Gastrocnemius medialis (tissue), 4 donors: ENCODE measurements at regions not wholly inside any gene's neighbourhood (a gene's known extent, or its start where the extent isn't known, plus 50 kb on each side); places are given as distances from the start of the nearest gene placed in this dataset.

Source experiments
- ATAC-seq, 2 donors: fragments of 150-250 bp; one replicate each; pipeline ENCODE4 v1.9.1; 2016
- DNase-seq, 2 donors: peaks; one replicate each; pipeline ENCODE4 v3.0.0-alpha.2; 2019
- H3K27ac ChIP-seq, 4 donors: fragments of 200-600 bp; sonication (generic); 1 replicate in 1 of 4; 2 replicates in 3 of 4; pipeline ENCODE4 v1.5.1; 2016 to 2018; ENCODE audit warnings: mild to moderate bottlenecking in 2 of 4, moderate library complexity in 1 of 4
- H3K27me3 ChIP-seq, 3 donors: fragments of 200-600 bp; sonication (generic) in 2 of 3; 1 replicate in 1 of 3; 2 replicates in 2 of 3; pipeline versions ENCODE4 v1.5.1 to v1.6.0; 2016 to 2019; ENCODE audit warnings: mild to moderate bottlenecking in 1 of 3, moderate library complexity in 1 of 3
- H3K36me3 ChIP-seq, 2 donors: fragments of 200-600 bp; sonication (generic) in 1 of 2; one replicate each; pipeline ENCODE4 v1.5.1; 2017 to 2018
- H3K4me1 ChIP-seq, 2 donors: fragments of 200-600 bp; sonication (generic) in 1 of 2; one replicate each; pipeline ENCODE4 v1.5.1; 2016 to 2017; ENCODE audit warnings: mild to moderate bottlenecking in 2 of 2
- H3K4me3 ChIP-seq, 4 donors: fragments of 200-600 bp; sonication (generic) in 3 of 4; 1 replicate in 1 of 4; 2 replicates in 3 of 4; pipeline ENCODE4 v1.5.1; 2016 to 2019; ENCODE audit warnings: mild to moderate bottlenecking in 2 of 4
- H3K9me3 ChIP-seq, 3 donors: fragments of 200-600 bp; sonication (generic) in 2 of 3; 1 replicate in 1 of 3; 2 replicates in 2 of 3; pipeline ENCODE4 v1.5.1; 2016 to 2019
- CTCF ChIP-seq, 5 experiments: fragments of 450-650 bp in 3 of 5; fragments of 200-600 bp in 2 of 5; sonication (generic) in 2 of 5; IDR thresholded peaks in 4 of 5; conservative IDR thresholded peaks in 1 of 5; 1 replicate in 4 of 5; 2 replicates in 1 of 5; pipeline ENCODE4 v1.5.1; 2016 to 2019; ENCODE audit warnings: antibody characterized with exemption in 5 of 5, mild to moderate bottlenecking in 3 of 5, moderate library complexity in 3 of 5
- POLR2A ChIP-seq, 2 donors: fragments of 450-650 bp; IDR thresholded peaks; one replicate each; pipeline ENCODE4 v1.6.1; 2017; ENCODE audit warnings: antibody characterized with exemption in 2 of 2, mild to moderate bottlenecking in 2 of 2, moderate library complexity in 2 of 2
- in situ Hi-C, 4 donors: fragments of 200-750 bp; cut with MboI; loops; one replicate each; pipeline versions ENCODE4 v1.15.0 to v1.8.0; 2017; ENCODE audit warnings: low sequenced_read_pairs in 4 of 4
- intact Hi-C: fragments of 100-400 bp; cut with DNase I; formaldehyde crosslinking; loops from one replicate; pipeline ENCODE4 v1.15.1; 2023; ENCODE audit warnings: low total_unique reads

- Histone ChIP-seq H3K27me3 (no peaks in the 10 kb centered on the region), H3K4me3 (no peak overlapping the region), H3K36me3 (no peaks in the 10 kb centered on the region), H3K4me1 (no peaks in the 10 kb centered on the region), H3K27ac (no peak overlapping the region), H3K9me3 (no peaks in the 10 kb centered on the region)
- DNase-seq (no peak), ATAC-seq (no peak)
- intact Hi-C loops (no loop called here), in situ Hi-C loops (no loop called here)
- TF ChIP-seq POLR2A (IDR thresholded peaks at IDR 0.05) (no peak), CTCF (IDR thresholded peaks at IDR 0.05 in 4 of 5, conservative IDR thresholded peaks at IDR 0.05 in 1 of 5) (no peak)
Observed at GRCh38 chrX:98067611-98068010, 1183.9 kb downstream of the RPA4 start.

- ATAC-seq, result no peak
- no peak overlapping the region for H3K27ac ChIP-seq
- DNase-seq, result no peak
- H3K4me1 ChIP-seq, result no peaks in the 10 kb centered on the region
- intact Hi-C loops (no loop called here), in situ Hi-C loops (no loop called here)
- no peak for TF ChIP-seq POLR2A (IDR thresholded peaks at IDR 0.05)
- H3K4me3 ChIP-seq, result no peak overlapping the region
- H3K27me3 ChIP-seq, result no peaks in the 10 kb centered on the region
- no peaks in the 10 kb centered on the region for H3K36me3 ChIP-seq
- H3K9me3 ChIP-seq, result no peaks in the 10 kb centered on the region
Observed at GRCh38 chrX:98068024-98068580, 1184.4 kb downstream of the RPA4 start.

- no peak for TF ChIP-seq POLR2A (IDR thresholded peaks at IDR 0.05)
- no peak for TF ChIP-seq CTCF (IDR thresholded peaks at IDR 0.05 in 4 of 5, conservative IDR thresholded peaks at IDR 0.05 in 1 of 5)
- intact Hi-C loops, result no loop called here
Observed at GRCh38 chrX:98071331-98071730, 1187.6 kb downstream of the RPA4 start.

GRCh38 chrX:98077440-98077839 lies 1193.7 kb downstream of the RPA4 start:
- in situ Hi-C loops, result no loop called here
- H3K36me3 ChIP-seq, result no peaks in the 10 kb centered on the region
- no peaks in the 10 kb centered on the region for H3K4me1 ChIP-seq
- no peaks in the 10 kb centered on the region for H3K9me3 ChIP-seq
- ATAC-seq, result no peak
- H3K4me3 ChIP-seq, result no peak overlapping the region
- no peak for TF ChIP-seq POLR2A (IDR thresholded peaks at IDR 0.05)
- TF ChIP-seq CTCF (IDR thresholded peaks at IDR 0.05 in 4 of 5, conservative IDR thresholded peaks at IDR 0.05 in 1 of 5), result no peak
- no peak overlapping the region for H3K27ac ChIP-seq
- intact Hi-C loops, result no loop called here
- no peak for DNase-seq
- peaks cover 0 to 8% (median 0%) of the 10 kb centered on the region in 3 donors for H3K27me3 ChIP-seq

More at GRCh38 chrX:98071331-98071730, 1187.6 kb downstream of the RPA4 start:
- H3K27me3 ChIP-seq, result no peaks in the 10 kb centered on the region
- no peak overlapping the region for H3K4me3 ChIP-seq
- in situ Hi-C loops, result no loop called here
- ATAC-seq (no peak), DNase-seq (no peak)
- H3K27ac ChIP-seq, result no peak overlapping the region
- H3K9me3 ChIP-seq, result no peaks in the 10 kb centered on the region
- H3K36me3 ChIP-seq, result no peaks in the 10 kb centered on the region
- no peaks in the 10 kb centered on the region for H3K4me1 ChIP-seq

GRCh38 chrX:98111684-98112083 lies 1228.0 kb downstream of the RPA4 start:
- no peaks in the 10 kb centered on the region for H3K4me1 ChIP-seq
- intact Hi-C loops, result no loop called here
- DNase-seq, result no peak
- H3K27me3 ChIP-seq, result peaks cover 0 to 4% (median 0%) of the 10 kb centered on the region in 3 donors
- no peak overlapping the region for H3K27ac ChIP-seq
- in situ Hi-C loops, result no loop called here
- no peaks in the 10 kb centered on the region for H3K9me3 ChIP-seq
- H3K4me3 ChIP-seq, result no peak overlapping the region
- ATAC-seq, result no peak
- H3K36me3 ChIP-seq, result no peaks in the 10 kb centered on the region
- no peak for TF ChIP-seq POLR2A (IDR thresholded peaks at IDR 0.05)

GRCh38 chrX:98114021-98114420 lies 1230.3 kb downstream of the RPA4 start:
- in situ Hi-C loops (no loop called here), intact Hi-C loops (no loop called here)
- no peaks in the 10 kb centered on the region for H3K4me1 ChIP-seq
- H3K27me3 ChIP-seq, result no peaks in the 10 kb centered on the region
- no peaks in the 10 kb centered on the region for H3K9me3 ChIP-seq
- ATAC-seq, result no peak
- H3K27ac ChIP-seq, result no peak overlapping the region
- no peak overlapping the region for H3K4me3 ChIP-seq
- H3K36me3 ChIP-seq, result no peaks in the 10 kb centered on the region
- no peak for DNase-seq
- TF ChIP-seq CTCF (IDR thresholded peaks at IDR 0.05 in 4 of 5, conservative IDR thresholded peaks at IDR 0.05 in 1 of 5) (no peak), POLR2A (IDR thresholded peaks at IDR 0.05) (no peak)
